ENCODE measurements at regions not wholly inside any gene's neighbourhood (a gene's known extent, or its start where the extent isn't known, plus 50 kb on each side); places are given as distances from the start of the nearest gene placed in this dataset.

- TF ChIP-seq, protein P1, sequence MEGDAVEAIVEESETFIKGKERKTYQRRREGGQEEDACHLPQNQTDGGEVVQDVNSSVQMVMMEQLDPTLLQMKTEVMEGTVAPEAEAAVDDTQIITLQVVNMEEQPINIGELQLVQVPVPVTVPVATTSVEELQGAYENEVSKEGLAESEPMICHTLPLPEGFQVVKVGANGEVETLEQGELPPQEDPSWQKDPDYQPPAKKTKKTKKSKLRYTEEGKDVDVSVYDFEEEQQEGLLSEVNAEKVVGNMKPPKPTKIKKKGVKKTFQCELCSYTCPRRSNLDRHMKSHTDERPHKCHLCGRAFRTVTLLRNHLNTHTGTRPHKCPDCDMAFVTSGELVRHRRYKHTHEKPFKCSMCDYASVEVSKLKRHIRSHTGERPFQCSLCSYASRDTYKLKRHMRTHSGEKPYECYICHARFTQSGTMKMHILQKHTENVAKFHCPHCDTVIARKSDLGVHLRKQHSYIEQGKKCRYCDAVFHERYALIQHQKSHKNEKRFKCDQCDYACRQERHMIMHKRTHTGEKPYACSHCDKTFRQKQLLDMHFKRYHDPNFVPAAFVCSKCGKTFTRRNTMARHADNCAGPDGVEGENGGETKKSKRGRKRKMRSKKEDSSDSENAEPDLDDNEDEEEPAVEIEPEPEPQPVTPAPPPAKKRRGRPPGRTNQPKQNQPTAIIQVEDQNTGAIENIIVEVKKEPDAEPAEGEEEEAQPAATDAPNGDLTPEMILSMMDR (IDR thresholded peaks at IDR 0.05), result no peak
- no peak for TF ChIP-seq POLR2A (IDR thresholded peaks at IDR 0.05)
These were observed 418.0 kb downstream of the SHANK2 start for GRCh38 chr11:70834277-70834940.
